Hepatocyte (in vitro differentiated cells): ENCODE measurements at regions not wholly inside any gene's neighbourhood (a gene's known extent, or its start where the extent isn't known, plus 50 kb on each side); places are given as distances from the start of the nearest gene placed in this dataset.

ENCODE experiments used
- CTCF ChIP-seq: fragments of 200-600 bp; sonication (generic); IDR thresholded peaks from 2 replicates; pipeline ENCODE4 v1.5.1; 2016; ENCODE audit warnings: antibody characterized with exemption, mild to moderate bottlenecking; ENCODE audit not compliant: poor library complexity
- EZH2 ChIP-seq: fragments of 200-600 bp; sonication (generic); IDR thresholded peaks from 2 replicates; pipeline ENCODE4 v1.6.1; 2016; ENCODE audit warnings: antibody characterized with exemption, mild to moderate bottlenecking, borderline replicate concordance

DNA sequence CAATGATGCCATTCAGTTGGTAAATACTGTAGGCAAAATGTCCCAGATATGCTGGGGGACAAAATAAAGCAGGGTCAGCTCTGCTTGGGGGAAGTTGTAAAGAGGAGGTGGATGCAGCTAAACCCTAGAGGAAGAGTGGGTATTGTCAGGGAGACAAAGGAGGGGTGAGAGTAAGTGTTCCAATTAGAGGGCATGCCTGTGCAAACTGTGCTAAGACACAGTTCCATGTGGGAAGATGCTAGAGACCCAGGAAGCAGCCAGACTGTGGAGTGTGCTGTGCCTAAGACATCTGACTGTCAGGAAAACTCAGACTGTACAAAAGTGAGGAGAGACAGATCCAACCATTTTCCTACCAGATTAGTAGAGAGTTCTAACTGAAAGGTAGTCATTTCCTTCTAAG is 474.3 kb downstream of the ATP23 start:
- TF ChIP-seq CTCF: no peak
- no peak for TF ChIP-seq EZH2
